ENCODE measurements at regions not wholly inside any gene's neighbourhood (a gene's known extent, or its start where the extent isn't known, plus 50 kb on each side); places are given as distances from the start of the nearest gene placed in this dataset.
"Not testable (repeated sequence)": the region's sequence is repeated elsewhere in the genome, so short reads cannot be mapped to it uniquely, and the experiment has no call there.

- Mint-ChIP-seq H3K36me3 (no peaks in the 10 kb centered on the region), H3K4me3 (peak overlapping the region in 1 of 4 donors; percentile 18), H3K4me1 (peaks cover 0 to 1% (median 0%) of the 10 kb centered on the region in 3 donors), H3K27ac (no peak overlapping the region), H3K9me3 (peaks cover 0 to 8% (median 0%) of the 10 kb centered on the region in 3 donors), H3K27me3 (peaks cover 5% of the 10 kb centered on the region)
These were observed 164.7 kb upstream of the CCN2 start for GRCh38 chr6:132115714-132116366.

DNA sequence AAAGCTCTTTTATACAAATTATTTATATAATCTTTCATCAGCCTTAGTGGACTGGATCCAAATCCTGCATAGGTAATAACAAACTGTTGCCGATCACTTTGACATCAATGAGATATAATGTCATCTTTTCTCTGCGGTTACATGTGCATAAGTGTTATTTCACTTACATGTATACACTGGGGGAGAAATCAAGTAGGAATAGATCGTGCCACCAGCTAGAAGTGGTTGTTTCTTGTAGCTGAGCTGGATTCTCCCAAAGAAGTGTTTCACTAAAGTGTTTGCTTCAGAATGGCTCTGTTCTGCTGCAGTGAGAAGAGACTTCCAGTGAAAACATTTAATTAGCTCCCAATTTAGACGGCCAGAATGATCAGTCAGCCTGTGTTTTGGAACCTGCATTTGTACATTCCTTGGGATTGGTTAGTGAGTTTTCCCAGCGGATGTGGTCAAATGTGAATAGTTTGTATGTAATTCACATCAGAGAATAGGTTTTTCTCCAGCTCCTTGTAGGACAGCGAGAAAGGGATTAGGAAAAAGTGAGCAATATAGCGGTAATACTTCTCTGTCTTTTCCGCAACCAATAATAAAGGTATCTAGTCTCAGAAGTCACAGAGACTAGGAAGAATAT lies 163.1 kb upstream of the CCN2 start:
- H3K27ac Mint-ChIP-seq = no peak overlapping the region
- H3K36me3 Mint-ChIP-seq = no peaks in the 10 kb centered on the region
- H3K9me3 Mint-ChIP-seq = peaks cover 3 to 18% (median 3%) of the 10 kb centered on the region in 3 donors
- peaks cover 0 to 1% (median 0%) of the 10 kb centered on the region in 3 donors for H3K4me1 Mint-ChIP-seq
- H3K4me3 Mint-ChIP-seq = no peak overlapping the region
- H3K27me3 Mint-ChIP-seq = peaks cover 5% of the 10 kb centered on the region

GRCh38 chr6:132109752-132110151 lies 158.6 kb upstream of the CCN2 start:
- not testable (repeated sequence) for H3K27ac Mint-ChIP-seq, H3K4me1 Mint-ChIP-seq

DNA sequence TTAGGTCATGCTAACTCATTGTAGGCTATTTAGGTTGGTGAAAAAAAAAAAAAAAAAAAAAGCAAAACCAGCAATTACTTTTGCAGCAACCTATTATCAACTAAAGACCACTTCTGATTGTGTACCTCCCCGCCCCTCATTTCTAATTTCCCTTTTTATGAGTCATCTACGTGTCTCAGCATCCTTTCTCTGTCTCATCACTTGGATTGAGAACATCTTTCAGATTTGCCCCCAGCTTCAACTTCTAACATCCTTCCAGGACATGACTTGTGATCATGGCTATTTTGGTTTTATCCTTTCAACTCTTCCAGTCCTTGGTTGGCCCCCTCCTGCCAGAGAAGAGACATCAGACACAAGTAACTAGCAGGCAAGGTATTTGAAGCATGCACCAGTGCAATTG lies 156.7 kb upstream of the CCN2 start:
- Mint-ChIP-seq H3K36me3 (no peaks in the 10 kb centered on the region), H3K4me3 (no peak overlapping the region), H3K9me3 (peaks cover 5 to 24% (median 13%) of the 10 kb centered on the region in 3 donors), H3K4me1 (no peaks in the 10 kb centered on the region), H3K27ac (no peak overlapping the region), H3K27me3 (no peaks in the 10 kb centered on the region)

More at GRCh38 chr6:132109752-132110151, 158.6 kb upstream of the CCN2 start:
- not testable (repeated sequence) for H3K4me3 Mint-ChIP-seq, H3K27me3 Mint-ChIP-seq, H3K36me3 Mint-ChIP-seq
- H3K9me3 Mint-ChIP-seq = peaks cover 5 to 24% (median 13%) of the 10 kb centered on the region in 3 donors

- H3K27ac Mint-ChIP-seq = no peak overlapping the region
- peaks cover 2% of the 10 kb centered on the region for H3K36me3 Mint-ChIP-seq
- H3K27me3 Mint-ChIP-seq = peaks cover 3% of the 10 kb centered on the region
- no peak overlapping the region for H3K4me3 Mint-ChIP-seq
- peaks cover 0 to 2% (median 0%) of the 10 kb centered on the region in 3 donors for H3K9me3 Mint-ChIP-seq
- no peaks in the 10 kb centered on the region for H3K4me1 Mint-ChIP-seq
These were observed 150.4 kb upstream of the CCN2 start for GRCh38 chr6:132101535-132101934.

- H3K27ac Mint-ChIP-seq = no peak overlapping the region
- peaks cover 2% of the 10 kb centered on the region for H3K36me3 Mint-ChIP-seq
- peaks cover 3% of the 10 kb centered on the region for H3K27me3 Mint-ChIP-seq
- H3K4me1 Mint-ChIP-seq = no peaks in the 10 kb centered on the region
- no peak overlapping the region for H3K4me3 Mint-ChIP-seq
- peaks cover 0 to 2% (median 0%) of the 10 kb centered on the region in 3 donors for H3K9me3 Mint-ChIP-seq
These were observed 149.3 kb upstream of the CCN2 start for GRCh38 chr6:132100388-132100990.

DNA sequence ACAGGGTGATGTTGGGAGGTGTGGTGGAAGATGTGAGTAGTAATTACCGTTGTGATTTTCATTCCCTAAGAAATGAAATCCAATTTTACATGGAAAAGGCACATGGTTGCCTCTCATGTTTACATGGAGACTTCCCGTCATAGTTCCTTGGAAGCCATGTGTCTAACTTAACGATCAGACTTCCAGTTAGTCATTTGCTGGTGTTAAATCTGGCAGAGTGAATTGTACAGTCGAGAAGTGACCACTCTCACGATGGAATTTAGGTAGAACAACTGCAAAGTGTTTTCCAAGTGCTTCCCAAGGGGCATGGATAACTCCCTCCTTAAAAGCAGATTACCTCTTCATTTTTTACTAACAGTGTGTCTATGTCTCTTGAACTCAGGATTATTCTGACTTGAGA lies 145.8 kb upstream of the CCN2 start:
- Mint-ChIP-seq H3K27ac (no peak overlapping the region), H3K9me3 (peaks cover 0 to 4% (median 3%) of the 10 kb centered on the region in 3 donors), H3K4me3 (no peak overlapping the region), H3K4me1 (no peaks in the 10 kb centered on the region), H3K27me3 (peaks cover 3% of the 10 kb centered on the region), H3K36me3 (peaks cover 2% of the 10 kb centered on the region)

DNA sequence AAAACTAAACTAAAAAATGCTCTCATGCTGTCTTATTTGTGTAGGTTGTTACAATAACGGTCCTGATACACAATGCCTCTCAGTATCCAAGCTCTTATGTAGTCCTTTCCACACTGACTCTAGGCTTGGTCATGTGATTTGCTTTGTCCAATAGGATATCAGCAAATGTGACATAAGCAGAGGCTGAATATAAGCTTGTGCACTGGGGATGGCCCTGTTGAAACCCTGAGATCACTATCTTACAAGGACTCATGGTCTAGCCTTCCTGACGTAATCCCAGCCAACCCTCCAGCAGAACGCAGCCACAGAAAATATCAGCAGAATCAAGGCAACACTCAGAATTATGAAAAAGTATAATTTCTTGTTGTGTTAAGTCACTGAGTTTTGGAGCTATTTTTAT lies 145.1 kb upstream of the CCN2 start:
- Mint-ChIP-seq H3K27ac (no peak overlapping the region), H3K4me1 (no peaks in the 10 kb centered on the region), H3K27me3 (peaks cover 3% of the 10 kb centered on the region), H3K36me3 (peaks cover 2% of the 10 kb centered on the region), H3K9me3 (peaks cover 0 to 10% (median 3%) of the 10 kb centered on the region in 3 donors), H3K4me3 (no peak overlapping the region)

- no peak overlapping the region for H3K4me3 Mint-ChIP-seq
- H3K9me3 Mint-ChIP-seq = peaks cover 3 to 18% (median 9%) of the 10 kb centered on the region in 3 donors
- no peak overlapping the region for H3K27ac Mint-ChIP-seq
- peaks cover 1% of the 10 kb centered on the region for H3K27me3 Mint-ChIP-seq
- H3K36me3 Mint-ChIP-seq = peaks cover 2% of the 10 kb centered on the region
- peaks cover 0 to 7% (median 3%) of the 10 kb centered on the region in 3 donors for H3K4me1 Mint-ChIP-seq
These were observed 138.0 kb upstream of the CCN2 start for GRCh38 chr6:132089173-132089572.

GRCh38 chr6:132088150-132088549 lies 137.0 kb upstream of the CCN2 start:
- Mint-ChIP-seq H3K4me1 (peaks cover 0 to 7% (median 3%) of the 10 kb centered on the region in 3 donors), H3K27ac (no peak overlapping the region), H3K9me3 (peaks cover 3 to 18% (median 6%) of the 10 kb centered on the region in 3 donors), H3K4me3 (no peak overlapping the region), H3K36me3 (peaks cover 2% of the 10 kb centered on the region), H3K27me3 (peaks cover 1% of the 10 kb centered on the region)

GRCh38 chr6:132087391-132087790 lies 136.2 kb upstream of the CCN2 start:
- H3K27me3 Mint-ChIP-seq = peaks cover 1% of the 10 kb centered on the region
- H3K9me3 Mint-ChIP-seq = peaks cover 3 to 18% (median 6%) of the 10 kb centered on the region in 3 donors
- peaks cover 2% of the 10 kb centered on the region for H3K36me3 Mint-ChIP-seq
- no peak overlapping the region for H3K27ac Mint-ChIP-seq
- peaks cover 0 to 7% (median 3%) of the 10 kb centered on the region in 3 donors for H3K4me1 Mint-ChIP-seq
- H3K4me3 Mint-ChIP-seq = no peak overlapping the region

GRCh38 chr6:132085731-132086130 lies 134.6 kb upstream of the CCN2 start:
- no peak overlapping the region for H3K27ac Mint-ChIP-seq
- H3K9me3 Mint-ChIP-seq = peaks cover 3 to 11% (median 5%) of the 10 kb centered on the region in 3 donors
- peaks cover 0 to 7% (median 3%) of the 10 kb centered on the region in 3 donors for H3K4me1 Mint-ChIP-seq
- peaks cover 1% of the 10 kb centered on the region for H3K27me3 Mint-ChIP-seq
- H3K36me3 Mint-ChIP-seq = peaks cover 2% of the 10 kb centered on the region
- H3K4me3 Mint-ChIP-seq = no peak overlapping the region

GRCh38 chr6:132084811-132085509 lies 133.8 kb upstream of the CCN2 start:
- Mint-ChIP-seq H3K27me3 (peaks cover 1% of the 10 kb centered on the region), H3K36me3 (peaks cover 2% of the 10 kb centered on the region), H3K9me3 (peaks cover 0 to 6% (median 4%) of the 10 kb centered on the region in 3 donors), H3K27ac (no peak overlapping the region), H3K4me1 (peaks cover 0 to 7% (median 3%) of the 10 kb centered on the region in 3 donors), H3K4me3 (peak overlapping the region in 1 of 4 donors; percentile 10)

DNA sequence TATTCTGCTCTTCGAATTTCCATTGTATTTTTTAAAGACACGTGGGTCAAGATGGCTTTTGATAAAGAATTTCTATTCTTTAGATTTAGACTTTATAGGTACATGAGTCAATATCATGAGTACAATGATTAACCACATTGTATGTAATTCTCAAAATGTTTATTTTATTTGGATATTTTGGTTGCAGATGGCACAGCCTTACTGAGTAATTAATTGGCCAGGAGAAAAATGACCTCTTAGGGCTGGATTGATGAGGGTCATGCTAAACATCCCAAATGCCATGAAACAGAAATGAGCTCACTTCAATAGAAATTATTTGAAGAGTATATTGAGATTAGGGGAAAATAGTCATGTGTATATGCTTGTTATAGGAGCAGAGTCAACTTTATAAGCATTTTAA lies 131.2 kb upstream of the CCN2 start:
- Mint-ChIP-seq H3K9me3 (no peaks in the 10 kb centered on the region), H3K4me1 (peaks cover 0 to 7% (median 3%) of the 10 kb centered on the region in 3 donors), H3K27ac (no peak overlapping the region), H3K36me3 (no peaks in the 10 kb centered on the region), H3K4me3 (no peak overlapping the region), H3K27me3 (no peaks in the 10 kb centered on the region)

- Mint-ChIP-seq H3K4me1 (peaks cover 0 to 7% (median 3%) of the 10 kb centered on the region in 3 donors), H3K27me3 (no peaks in the 10 kb centered on the region), H3K4me3 (no peak overlapping the region), H3K27ac (no peak overlapping the region), H3K36me3 (no peaks in the 10 kb centered on the region), H3K9me3 (peaks cover 0 to 1% (median 0%) of the 10 kb centered on the region in 3 donors)
These were observed 130.2 kb upstream of the CCN2 start for GRCh38 chr6:132081338-132081737.
